RWPE1 (cell line): ENCODE measurements at regions not wholly inside any gene's neighbourhood (a gene's known extent, or its start where the extent isn't known, plus 50 kb on each side); places are given as distances from the start of the nearest gene placed in this dataset.

Source experiments
- CTCF ChIA-PET: fragments of 350-600 bp; sonication (Branson Sonifier 250); formaldehyde crosslinking; extraction: SDS; loops from one replicate; lab custom pipeline; 2021; lab: Yijun Ruan, JAX
- POLR2A ChIA-PET: fragments of 400-600 bp; formaldehyde crosslinking; extraction: SDS; loops from one replicate; lab custom pipeline; 2020; ENCODE audit warnings: antibody characterized with exemption; ENCODE audit not compliant: low non-redundant PET; lab: Yijun Ruan, JAX
- DNase-seq: peaks from one replicate; pipeline ENCODE4 v3.0.0; 2012; ENCODE audit warnings: low spot score
- H3K27ac ChIP-seq: fragments of 450-650 bp; 2 replicates; pipeline ENCODE4 v1.5.1; 2017
- CTCF ChIP-seq: fragments of 450-650 bp; conservative IDR thresholded peaks from 2 replicates; pipeline ENCODE4 v1.5.1; 2017; ENCODE audit warnings: low read depth, mild to moderate bottlenecking

- CTCF ChIA-PET, result no interaction called here
- no peak for DNase-seq
- POLR2A ChIA-PET, result no interaction called here
- TF ChIP-seq CTCF, result no peak
- H3K27ac ChIP-seq, result no peak overlapping the region
These were observed 368.5 kb upstream of the OPRM1 start for GRCh38 chr6:153670403-153671026.

- POLR2A ChIA-PET, result no interaction called here
- H3K27ac ChIP-seq, result no peak overlapping the region
- DNase-seq, result no peak
- CTCF ChIA-PET, result no interaction called here
- no peak for TF ChIP-seq CTCF
These were observed 370.3 kb upstream of the OPRM1 start for GRCh38 chr6:153668758-153669157.

GRCh38 chr6:153662982-153663381 lies 376.1 kb upstream of the OPRM1 start:
- no peak for DNase-seq
- no peak for TF ChIP-seq CTCF
- no peak overlapping the region for H3K27ac ChIP-seq
- ChIA-PET POLR2A (no interaction called here), CTCF (no interaction called here)

GRCh38 chr6:153645326-153645725 lies 393.7 kb upstream of the OPRM1 start:
- ChIA-PET POLR2A (no interaction called here), CTCF (no interaction called here)
- no peak for TF ChIP-seq CTCF
- no peak overlapping the region for H3K27ac ChIP-seq
- no peak for DNase-seq

- H3K27ac ChIP-seq, result no peak overlapping the region
- ChIA-PET POLR2A (no interaction called here), CTCF (interaction anchor here (0.6 kb wide), 1 partner anchor 1160 kb away, joined by 3 read pairs; no protein-coding TSS in a partner anchor)
- DNase-seq, result no peak
- no peak for TF ChIP-seq CTCF
These were observed 395.0 kb upstream of the OPRM1 start for GRCh38 chr6:153644000-153644399.

- no peak overlapping the region for H3K27ac ChIP-seq
- CTCF ChIA-PET, result no interaction called here
- POLR2A ChIA-PET, result no interaction called here
- TF ChIP-seq CTCF, result no peak
- no peak for DNase-seq
These were observed 404.6 kb upstream of the OPRM1 start for GRCh38 chr6:153634416-153634815.
